CD4-positive, CD25-positive, alpha-beta regulatory T cell (primary cell): ENCODE measurements at regions not wholly inside any gene's neighbourhood (a gene's known extent, or its start where the extent isn't known, plus 50 kb on each side); places are given as distances from the start of the nearest gene placed in this dataset.

Experiments used
- ATAC-seq, 2 donors: fragments of 150-1000 bp; cut with Tn5 transposase; one replicate each; pipeline ENCODE4 v1.10.0; 2021; ENCODE audit warnings: low read depth in 2 of 2, moderate number of reproducible peaks in 2 of 2, moderate library complexity in 1 of 2
- DNase-seq, 3 donors: peaks; one replicate each; pipeline versions ENCODE4 v3.0.0 to v3.0.0-alpha.2; 2012 to 2022; ENCODE audit warnings: mixed read lengths in 1 of 3
- H3K27ac ChIP-seq: one replicate; pipeline ENCODE4 v1.7.0; 2013; ENCODE audit warnings: mild to moderate bottlenecking, low read length; ENCODE audit not compliant: insufficient read depth, poor library complexity, severe bottlenecking
- H3K27me3 ChIP-seq: one replicate; pipeline ENCODE4 v1.7.0; 2013; ENCODE audit warnings: low read length; ENCODE audit not compliant: control insufficient read depth, insufficient read depth
- H3K36me3 ChIP-seq: one replicate; pipeline ENCODE4 v1.7.0; 2013; ENCODE audit warnings: mild to moderate bottlenecking, low read length, moderate library complexity; ENCODE audit not compliant: control insufficient read depth, insufficient read depth
- H3K4me1 ChIP-seq: 2 replicates; pipeline ENCODE4 v1.7.0; 2013; ENCODE audit warnings: mild to moderate bottlenecking, low read length; ENCODE audit not compliant: insufficient read depth, control insufficient read depth, poor library complexity, severe bottlenecking
- H3K4me3 ChIP-seq: one replicate; pipeline ENCODE4 v1.7.0; 2013; ENCODE audit warnings: low read depth, mild to moderate bottlenecking, low read length, moderate library complexity
- H3K9me3 ChIP-seq, 2 experiments: 1 replicate in 1 of 2; 2 replicates in 1 of 2; pipeline ENCODE4 v1.7.0; 2013; ENCODE audit warnings: low read length in 2 of 2, mild to moderate bottlenecking in 1 of 2, moderate library complexity in 1 of 2; ENCODE audit not compliant: control insufficient read depth in 2 of 2
- H3K27ac Mint-ChIP-seq, 3 donors: one replicate each; pipeline ENCODE4 v1.8.0; 2020 to 2022; ENCODE audit warnings: mild to moderate bottlenecking in 3 of 3, mixed read lengths in 3 of 3, moderate library complexity in 2 of 3
- H3K27me3 Mint-ChIP-seq: one replicate; pipeline ENCODE4 v1.8.0; 2022; ENCODE audit warnings: mild to moderate bottlenecking, mixed read lengths
- H3K36me3 Mint-ChIP-seq: one replicate; pipeline ENCODE4 v1.8.0; 2020; ENCODE audit warnings: mixed read lengths
- H3K4me1 Mint-ChIP-seq, 4 donors: one replicate each; pipeline ENCODE4 v1.8.0; 2020 to 2022; ENCODE audit warnings: mixed read lengths in 4 of 4, mild to moderate bottlenecking in 1 of 4
- H3K4me3 Mint-ChIP-seq, 4 donors: one replicate each; pipeline ENCODE4 v1.8.0; 2020 to 2022; ENCODE audit warnings: mild to moderate bottlenecking in 4 of 4, mixed read lengths in 4 of 4, moderate library complexity in 3 of 4
- H3K9me3 Mint-ChIP-seq, 7 donors: one replicate each; pipeline ENCODE4 v1.8.0; 2020 to 2022; ENCODE audit warnings: mixed read lengths in 7 of 7, mild to moderate bottlenecking in 3 of 7, moderate library complexity in 2 of 7

- no peak for ATAC-seq
- H3K4me1 Mint-ChIP-seq: peaks cover 0 to 1% (median 0%) of the 10 kb centered on the region in 4 donors
- no peak overlapping the region for H3K4me3 Mint-ChIP-seq
- no peaks in the 10 kb centered on the region for H3K27me3 Mint-ChIP-seq
- H3K36me3 Mint-ChIP-seq: no peaks in the 10 kb centered on the region
- Histone ChIP-seq H3K27ac (no peak overlapping the region), H3K4me3 (no peak overlapping the region), H3K36me3 (no peaks in the 10 kb centered on the region), H3K4me1 (no peaks in the 10 kb centered on the region), H3K27me3 (no peaks in the 10 kb centered on the region), H3K9me3 (no peaks in the 10 kb centered on the region)
- H3K27ac Mint-ChIP-seq: no peak overlapping the region
- peaks cover 0 to 10% (median 2%) of the 10 kb centered on the region in 7 donors for H3K9me3 Mint-ChIP-seq
- no peak for DNase-seq
Measured at GRCh38 chr2:187874786-187875185, 320.6 kb upstream of the TFPI start.

- no peaks in the 10 kb centered on the region for H3K36me3 Mint-ChIP-seq
- Histone ChIP-seq H3K9me3 (no peaks in the 10 kb centered on the region), H3K4me1 (no peaks in the 10 kb centered on the region), H3K27ac (no peak overlapping the region), H3K36me3 (no peaks in the 10 kb centered on the region), H3K4me3 (no peak overlapping the region), H3K27me3 (no peaks in the 10 kb centered on the region)
- peaks cover 0 to 10% (median 2%) of the 10 kb centered on the region in 7 donors for H3K9me3 Mint-ChIP-seq
- H3K27ac Mint-ChIP-seq: no peak overlapping the region
- ATAC-seq: no peak
- no peak for DNase-seq
- H3K4me1 Mint-ChIP-seq: no peaks in the 10 kb centered on the region
- H3K4me3 Mint-ChIP-seq: no peak overlapping the region
- H3K27me3 Mint-ChIP-seq: no peaks in the 10 kb centered on the region
Measured at GRCh38 chr2:187875261-187876141, 321.3 kb upstream of the TFPI start.

GRCh38 chr2:187876554-187876953 is 322.3 kb upstream of the TFPI start:
- H3K9me3 ChIP-seq: no peaks in the 10 kb centered on the region
- Mint-ChIP-seq H3K36me3 (no peaks in the 10 kb centered on the region), H3K4me1 (no peaks in the 10 kb centered on the region), H3K9me3 (peaks cover 0 to 10% (median 2%) of the 10 kb centered on the region in 7 donors), H3K27ac (no peak overlapping the region), H3K27me3 (no peaks in the 10 kb centered on the region), H3K4me3 (no peak overlapping the region)
- H3K4me1 ChIP-seq: no peaks in the 10 kb centered on the region
- H3K27ac ChIP-seq: no peak overlapping the region
- no peaks in the 10 kb centered on the region for H3K27me3 ChIP-seq
- DNase-seq: no peak
- no peak for ATAC-seq
- H3K4me3 ChIP-seq: no peak overlapping the region
- no peaks in the 10 kb centered on the region for H3K36me3 ChIP-seq

GRCh38 chr2:187877391-187877790 is 323.2 kb upstream of the TFPI start:
- H3K4me1 Mint-ChIP-seq: no peaks in the 10 kb centered on the region
- peaks cover 0 to 7% (median 2%) of the 10 kb centered on the region in 7 donors for H3K9me3 Mint-ChIP-seq
- no peak overlapping the region for H3K4me3 ChIP-seq
- no peaks in the 10 kb centered on the region for H3K36me3 ChIP-seq
- no peaks in the 10 kb centered on the region for H3K27me3 Mint-ChIP-seq
- H3K36me3 Mint-ChIP-seq: no peaks in the 10 kb centered on the region
- ATAC-seq (no peak), DNase-seq (no peak)
- no peak overlapping the region for H3K27ac ChIP-seq
- no peak overlapping the region for H3K27ac Mint-ChIP-seq
- H3K4me1 ChIP-seq: no peaks in the 10 kb centered on the region
- no peak overlapping the region for H3K4me3 Mint-ChIP-seq
- no peaks in the 10 kb centered on the region for H3K27me3 ChIP-seq
- no peaks in the 10 kb centered on the region for H3K9me3 ChIP-seq

GRCh38 chr2:187878112-187878511 is 323.9 kb upstream of the TFPI start:
- Mint-ChIP-seq H3K4me1 (no peaks in the 10 kb centered on the region), H3K9me3 (peaks cover 0 to 7% (median 4%) of the 10 kb centered on the region in 7 donors), H3K27me3 (no peaks in the 10 kb centered on the region), H3K27ac (no peak overlapping the region), H3K4me3 (no peak overlapping the region), H3K36me3 (no peaks in the 10 kb centered on the region)
- DNase-seq (no peak), ATAC-seq (no peak)
- H3K9me3 ChIP-seq: no peaks in the 10 kb centered on the region
- H3K4me3 ChIP-seq: no peak overlapping the region
- no peaks in the 10 kb centered on the region for H3K4me1 ChIP-seq
- H3K27me3 ChIP-seq: no peaks in the 10 kb centered on the region
- no peak overlapping the region for H3K27ac ChIP-seq
- H3K36me3 ChIP-seq: no peaks in the 10 kb centered on the region

- Histone ChIP-seq H3K9me3 (no peaks in the 10 kb centered on the region), H3K27ac (no peak overlapping the region), H3K27me3 (no peaks in the 10 kb centered on the region), H3K36me3 (no peaks in the 10 kb centered on the region), H3K4me1 (no peaks in the 10 kb centered on the region), H3K4me3 (no peak overlapping the region)
- peaks cover 0 to 7% (median 4%) of the 10 kb centered on the region in 7 donors for H3K9me3 Mint-ChIP-seq
- H3K27me3 Mint-ChIP-seq: no peaks in the 10 kb centered on the region
- DNase-seq: no peak
- no peaks in the 10 kb centered on the region for H3K4me1 Mint-ChIP-seq
- H3K4me3 Mint-ChIP-seq: no peak overlapping the region
- ATAC-seq: no peak
- H3K36me3 Mint-ChIP-seq: no peaks in the 10 kb centered on the region
- H3K27ac Mint-ChIP-seq: no peak overlapping the region
Measured at GRCh38 chr2:187879491-187879890, 325.3 kb upstream of the TFPI start.

GRCh38 chr2:187884003-187884402 is 329.8 kb upstream of the TFPI start:
- DNase-seq (no peak), ATAC-seq (no peak)
- no peaks in the 10 kb centered on the region for H3K27me3 ChIP-seq
- Mint-ChIP-seq H3K27ac (no peak overlapping the region), H3K9me3 (peaks cover 2 to 9% (median 5%) of the 10 kb centered on the region in 7 donors), H3K4me1 (no peaks in the 10 kb centered on the region), H3K4me3 (no peak overlapping the region), H3K36me3 (no peaks in the 10 kb centered on the region), H3K27me3 (no peaks in the 10 kb centered on the region)
- no peak overlapping the region for H3K27ac ChIP-seq
- H3K4me1 ChIP-seq: no peaks in the 10 kb centered on the region
- H3K9me3 ChIP-seq: no peaks in the 10 kb centered on the region
- no peak overlapping the region for H3K4me3 ChIP-seq
- H3K36me3 ChIP-seq: no peaks in the 10 kb centered on the region

- H3K4me1 Mint-ChIP-seq: no peaks in the 10 kb centered on the region
- no peaks in the 10 kb centered on the region for H3K27me3 Mint-ChIP-seq
- Histone ChIP-seq H3K9me3 (no peaks in the 10 kb centered on the region), H3K27me3 (no peaks in the 10 kb centered on the region), H3K27ac (no peak overlapping the region), H3K4me1 (no peaks in the 10 kb centered on the region), H3K36me3 (no peaks in the 10 kb centered on the region), H3K4me3 (no peak overlapping the region)
- ATAC-seq (no peak), DNase-seq (no peak)
- H3K4me3 Mint-ChIP-seq: no peak overlapping the region
- peaks cover 0 to 9% (median 5%) of the 10 kb centered on the region in 7 donors for H3K9me3 Mint-ChIP-seq
- no peak overlapping the region for H3K27ac Mint-ChIP-seq
- H3K36me3 Mint-ChIP-seq: no peaks in the 10 kb centered on the region
Measured at GRCh38 chr2:187890690-187891089, 336.5 kb upstream of the TFPI start.
